ENCODE measurements at regions not wholly inside any gene's neighbourhood (a gene's known extent, or its start where the extent isn't known, plus 50 kb on each side); places are given as distances from the start of the nearest gene placed in this dataset.

DNA sequence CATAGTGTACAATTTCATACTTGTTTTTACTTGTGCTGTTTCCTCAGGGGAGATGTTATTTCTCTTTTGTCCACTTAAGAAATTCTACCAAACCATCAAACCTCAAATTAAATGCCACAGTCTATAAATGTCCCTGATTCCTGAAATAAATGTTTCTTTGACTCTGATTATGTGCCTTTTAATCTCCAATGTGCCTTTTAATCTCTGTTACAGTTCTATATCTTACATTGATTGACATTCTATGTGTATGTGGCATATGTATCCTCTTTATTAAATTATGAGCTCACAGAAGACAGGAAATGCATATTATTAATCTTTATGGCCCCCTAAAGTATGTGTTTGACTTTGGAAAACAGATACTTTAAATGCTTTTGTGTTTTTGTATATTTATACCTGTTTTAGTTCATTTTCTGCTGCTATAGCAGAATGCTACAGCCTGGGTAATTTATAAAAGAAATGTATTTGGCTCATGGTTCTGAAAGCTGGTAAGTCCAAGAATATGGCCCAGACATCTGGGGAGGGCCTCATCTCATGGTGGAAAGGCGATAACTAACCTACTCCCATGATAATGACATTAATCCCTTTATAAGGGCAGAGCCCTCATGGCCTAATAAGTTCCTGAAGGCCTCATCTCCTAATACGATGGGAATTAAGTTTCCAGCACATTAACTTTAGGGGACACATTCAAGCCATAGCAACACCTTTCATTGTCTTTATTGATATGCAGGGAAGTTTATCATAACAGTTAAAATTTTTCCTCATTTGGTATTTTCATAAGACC is 403.9 kb downstream of the LIG4 start:
- no peak overlapping the region for H3K14ac ChIP-seq (ENCODE audit: low read length in 2 of 2)
- H2AK5ac ChIP-seq (ENCODE audit: low read length, severe bottlenecking) = no peak overlapping the region
- no peak overlapping the region for H2AFZ ChIP-seq (ENCODE audit: low read depth, low read length)
- H3K18ac ChIP-seq (ENCODE audit: low read depth in 1 of 2, low read length in 2 of 2) = no peak overlapping the region
- H2BK5ac ChIP-seq (ENCODE audit: low read depth, low read length, poor library complexity, severe bottlenecking) = no peak overlapping the region
- DNase-seq = no peak
- no peak overlapping the region for H4K8ac ChIP-seq (ENCODE audit: low read length)
- WGBS = 100% methylated on average over 1 of the region's 2 CpGs
- peaks cover 12% of the 10 kb centered on the region for H3K79me1 ChIP-seq (replicated peaks; ENCODE audit: low read length, poor library complexity, severe bottlenecking)
- H3K9ac ChIP-seq (ENCODE audit: low read length) = no peak overlapping the region
- peaks cover 1% of the 10 kb centered on the region for H3K4me1 ChIP-seq (ENCODE audit: control insufficient read depth, insufficient read depth, low read depth, low read length)
- H3K27ac ChIP-seq (ENCODE audit: low read length, poor library complexity, severe bottlenecking) = no peak overlapping the region
- H2BK15ac ChIP-seq (ENCODE audit: low read depth, poor library complexity, severe bottlenecking) = no peak overlapping the region
- no peak overlapping the region for H2BK120ac ChIP-seq (ENCODE audit: low read depth, low read length)
- peaks cover 3% of the 10 kb centered on the region for H3K9me3 ChIP-seq (ENCODE audit: control insufficient read depth, low read length)
- H3K4me3 ChIP-seq (ENCODE audit: insufficient read depth in 1 of 2, low read depth in 1 of 2, low read length in 2 of 2) = no peak overlapping the region
- H2BK12ac ChIP-seq (ENCODE audit: low read length in 2 of 2) = no peak overlapping the region
- H3K23ac ChIP-seq (ENCODE audit: low read length in 2 of 2) = no peak overlapping the region
- no peak overlapping the region for H3K4ac ChIP-seq (ENCODE audit: low read depth in 1 of 2, low read length in 2 of 2)
- H3K4me2 ChIP-seq (ENCODE audit: low read length, poor library complexity, severe bottlenecking) = no peak overlapping the region
- H4K91ac ChIP-seq (ENCODE audit: low read length) = no peak overlapping the region
- H3K36me3 ChIP-seq (ENCODE audit: control insufficient read depth in 1 of 2, insufficient read depth in 2 of 2, low read depth in 1 of 2, low read length in 2 of 2) = no peaks in the 10 kb centered on the region
- no peaks in the 10 kb centered on the region for H3K27me3 ChIP-seq (ENCODE audit: control insufficient read depth in 1 of 2, insufficient read depth in 1 of 2, low read length in 2 of 2)

DNA sequence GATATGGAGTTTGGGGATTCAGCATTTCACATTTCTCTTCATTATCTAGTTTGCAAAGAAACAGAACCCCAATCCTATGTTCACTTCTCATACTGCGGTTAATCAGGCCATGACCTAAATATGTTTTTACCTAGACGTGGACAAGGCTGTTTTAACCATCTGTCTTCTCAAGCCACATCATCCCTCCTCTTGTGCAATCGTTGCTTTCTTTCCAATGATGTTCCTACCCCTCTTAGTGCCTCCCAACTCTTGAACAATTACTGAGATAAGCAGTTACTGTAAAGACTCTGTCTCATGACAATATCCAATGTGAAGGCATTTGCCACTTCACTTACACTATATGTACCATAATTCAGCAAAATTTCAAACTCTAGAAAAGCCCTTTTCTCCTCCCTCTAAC is 406.2 kb downstream of the LIG4 start:
- peaks cover 3% of the 10 kb centered on the region for H3K9me3 ChIP-seq (ENCODE audit: control insufficient read depth, low read length)
- no peak overlapping the region for H2BK15ac ChIP-seq (ENCODE audit: low read depth, poor library complexity, severe bottlenecking)
- H3K27ac ChIP-seq (ENCODE audit: low read length, poor library complexity, severe bottlenecking) = no peak overlapping the region
- H2BK12ac ChIP-seq (ENCODE audit: low read length in 2 of 2) = no peak overlapping the region
- no peaks in the 10 kb centered on the region for H3K36me3 ChIP-seq (ENCODE audit: control insufficient read depth in 1 of 2, insufficient read depth in 2 of 2, low read depth in 1 of 2, low read length in 2 of 2)
- no peak overlapping the region for H3K9ac ChIP-seq (ENCODE audit: low read length)
- H3K4me1 ChIP-seq (ENCODE audit: control insufficient read depth, insufficient read depth, low read depth, low read length) = peaks cover 3% of the 10 kb centered on the region
- no peak overlapping the region for H4K91ac ChIP-seq (ENCODE audit: low read length)
- H3K4me2 ChIP-seq (ENCODE audit: low read length, poor library complexity, severe bottlenecking) = no peak overlapping the region
- H2BK120ac ChIP-seq (ENCODE audit: low read depth, low read length) = no peak overlapping the region
- H2AFZ ChIP-seq (ENCODE audit: low read depth, low read length) = no peak overlapping the region
- no peak overlapping the region for H3K18ac ChIP-seq (ENCODE audit: low read depth in 1 of 2, low read length in 2 of 2)
- no peak overlapping the region for H3K4ac ChIP-seq (ENCODE audit: low read depth in 1 of 2, low read length in 2 of 2)
- no peak overlapping the region for H3K14ac ChIP-seq (ENCODE audit: low read length in 2 of 2)
- H2AK5ac ChIP-seq (ENCODE audit: low read length, severe bottlenecking) = no peak overlapping the region
- H4K8ac ChIP-seq (ENCODE audit: low read length) = no peak overlapping the region
- DNase-seq = peak; percentile 41
- WGBS = 82% methylated on average over 3 of the region's 3 CpGs
- H3K27me3 ChIP-seq (ENCODE audit: control insufficient read depth in 1 of 2, insufficient read depth in 1 of 2, low read length in 2 of 2) = no peaks in the 10 kb centered on the region
- H2BK5ac ChIP-seq (ENCODE audit: low read depth, low read length, poor library complexity, severe bottlenecking) = no peak overlapping the region
- H3K4me3 ChIP-seq (ENCODE audit: insufficient read depth in 1 of 2, low read depth in 1 of 2, low read length in 2 of 2) = no peak overlapping the region
- no peak overlapping the region for H3K23ac ChIP-seq (ENCODE audit: low read length in 2 of 2)
- peaks cover 13% of the 10 kb centered on the region for H3K79me1 ChIP-seq (replicated peaks; ENCODE audit: low read length, poor library complexity, severe bottlenecking)

- H2BK120ac ChIP-seq (ENCODE audit: low read depth, low read length) = no peak overlapping the region
- H2BK5ac ChIP-seq (ENCODE audit: low read depth, low read length, poor library complexity, severe bottlenecking) = no peak overlapping the region
- H4K91ac ChIP-seq (ENCODE audit: low read length) = no peak overlapping the region
- no peak overlapping the region for H4K8ac ChIP-seq (ENCODE audit: low read length)
- no peak overlapping the region for H3K14ac ChIP-seq (ENCODE audit: low read length in 2 of 2)
- H3K27me3 ChIP-seq (ENCODE audit: control insufficient read depth in 1 of 2, insufficient read depth in 1 of 2, low read length in 2 of 2) = no peaks in the 10 kb centered on the region
- no peak overlapping the region for H3K23ac ChIP-seq (ENCODE audit: low read length in 2 of 2)
- H3K4me2 ChIP-seq (ENCODE audit: low read length, poor library complexity, severe bottlenecking) = no peak overlapping the region
- H3K4me3 ChIP-seq (ENCODE audit: insufficient read depth in 1 of 2, low read depth in 1 of 2, low read length in 2 of 2) = no peak overlapping the region
- H2AFZ ChIP-seq (ENCODE audit: low read depth, low read length) = no peak overlapping the region
- H3K18ac ChIP-seq (ENCODE audit: low read depth in 1 of 2, low read length in 2 of 2) = no peak overlapping the region
- H3K9me3 ChIP-seq (ENCODE audit: control insufficient read depth, low read length) = peaks cover 3% of the 10 kb centered on the region
- no peak overlapping the region for H3K27ac ChIP-seq (ENCODE audit: low read length, poor library complexity, severe bottlenecking)
- H3K4ac ChIP-seq (ENCODE audit: low read depth in 1 of 2, low read length in 2 of 2) = no peak overlapping the region
- DNase-seq = peak; percentile 38
- no peaks in the 10 kb centered on the region for H3K36me3 ChIP-seq (ENCODE audit: control insufficient read depth in 1 of 2, insufficient read depth in 2 of 2, low read depth in 1 of 2, low read length in 2 of 2)
- H2BK12ac ChIP-seq (ENCODE audit: low read length in 2 of 2) = no peak overlapping the region
- WGBS = 100% methylated on average over 1 of the region's 3 CpGs
- H3K4me1 ChIP-seq (ENCODE audit: control insufficient read depth, insufficient read depth, low read depth, low read length) = peaks cover 7% of the 10 kb centered on the region
- no peak overlapping the region for H3K9ac ChIP-seq (ENCODE audit: low read length)
- H3K79me1 ChIP-seq (replicated peaks; ENCODE audit: low read length, poor library complexity, severe bottlenecking) = peaks cover 11% of the 10 kb centered on the region
- no peak overlapping the region for H2AK5ac ChIP-seq (ENCODE audit: low read length, severe bottlenecking)
- H2BK15ac ChIP-seq (ENCODE audit: low read depth, poor library complexity, severe bottlenecking) = no peak overlapping the region
Measured at GRCh38 chr13:107808389-107808788, 406.9 kb downstream of the LIG4 start.

- H2BK15ac ChIP-seq (ENCODE audit: low read depth, poor library complexity, severe bottlenecking) = no peak overlapping the region
- no peak overlapping the region for H3K4ac ChIP-seq (ENCODE audit: low read depth in 1 of 2, low read length in 2 of 2)
- no peak overlapping the region for H3K9ac ChIP-seq (ENCODE audit: low read length)
- no peak overlapping the region for H2BK5ac ChIP-seq (ENCODE audit: low read depth, low read length, poor library complexity, severe bottlenecking)
- H3K4me3 ChIP-seq (ENCODE audit: insufficient read depth in 1 of 2, low read depth in 1 of 2, low read length in 2 of 2) = no peak overlapping the region
- H3K27ac ChIP-seq (ENCODE audit: low read length, poor library complexity, severe bottlenecking) = no peak overlapping the region
- no peak for DNase-seq
- H3K27me3 ChIP-seq (ENCODE audit: control insufficient read depth in 1 of 2, insufficient read depth in 1 of 2, low read length in 2 of 2) = no peaks in the 10 kb centered on the region
- H3K36me3 ChIP-seq (ENCODE audit: control insufficient read depth in 1 of 2, insufficient read depth in 2 of 2, low read depth in 1 of 2, low read length in 2 of 2) = no peaks in the 10 kb centered on the region
- H3K4me2 ChIP-seq (ENCODE audit: low read length, poor library complexity, severe bottlenecking) = no peak overlapping the region
- peaks cover 9% of the 10 kb centered on the region for H3K79me1 ChIP-seq (replicated peaks; ENCODE audit: low read length, poor library complexity, severe bottlenecking)
- no peaks in the 10 kb centered on the region for H3K9me3 ChIP-seq (ENCODE audit: control insufficient read depth, low read length)
- H2BK120ac ChIP-seq (ENCODE audit: low read depth, low read length) = no peak overlapping the region
- no peak overlapping the region for H3K23ac ChIP-seq (ENCODE audit: low read length in 2 of 2)
- H2BK12ac ChIP-seq (ENCODE audit: low read length in 2 of 2) = no peak overlapping the region
- H3K14ac ChIP-seq (ENCODE audit: low read length in 2 of 2) = no peak overlapping the region
- WGBS = 80% methylated on average over 1 of the region's 3 CpGs
- no peak overlapping the region for H2AFZ ChIP-seq (ENCODE audit: low read depth, low read length)
- no peak overlapping the region for H4K91ac ChIP-seq (ENCODE audit: low read length)
- no peak overlapping the region for H2AK5ac ChIP-seq (ENCODE audit: low read length, severe bottlenecking)
- no peak overlapping the region for H3K18ac ChIP-seq (ENCODE audit: low read depth in 1 of 2, low read length in 2 of 2)
- H3K4me1 ChIP-seq (ENCODE audit: control insufficient read depth, insufficient read depth, low read depth, low read length) = peaks cover 5% of the 10 kb centered on the region
- H4K8ac ChIP-seq (ENCODE audit: low read length) = no peak overlapping the region
Measured at GRCh38 chr13:107807306-107808073, 407.8 kb downstream of the LIG4 start.

Data from mesenchymal stem cell (in vitro differentiated cells and primary cell).